ENCODE measurements at regions not wholly inside any gene's neighbourhood (a gene's known extent, or its start where the extent isn't known, plus 50 kb on each side); places are given as distances from the start of the nearest gene placed in this dataset.

DNA sequence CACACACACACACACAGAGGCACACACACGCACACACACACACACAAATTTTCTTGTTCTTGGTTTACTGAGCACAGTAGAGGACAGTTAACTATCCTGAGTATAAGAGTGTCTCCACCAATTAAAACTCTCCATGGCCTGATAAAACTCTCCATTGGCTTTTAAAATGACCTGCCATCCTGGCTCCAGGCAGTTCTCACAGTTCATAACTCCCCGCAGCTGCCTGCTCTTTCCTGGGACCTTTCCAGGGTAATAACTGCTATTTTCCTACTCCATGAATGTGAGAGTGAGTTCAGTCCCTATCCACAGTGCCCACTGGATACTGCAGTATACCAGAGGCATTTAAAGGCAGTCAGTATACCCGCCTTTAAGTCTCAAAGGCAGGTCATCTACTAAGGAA lies 351.5 kb downstream of the PLPP3 start:
- intact Hi-C loops (cut with DNase I), result no loop called here
- Histone ChIP-seq H3K27me3 (no peaks in the 10 kb centered on the region), H3K4me3 (no peak overlapping the region), H3K9me3 (no peaks in the 10 kb centered on the region), H3K4me1 (no peaks in the 10 kb centered on the region), H3K36me3 (replicated peaks in 1 of 2; ENCODE audit: insufficient read depth in 1 of 2, low read depth in 2 of 2) (no peaks in the 10 kb centered on the region), H3K27ac (no peak overlapping the region)
- DNase-seq (no peak), ATAC-seq (no peak)
- 67 to 82% methylated on average over 3 of the region's 3 CpGs for WGBS, 2 donors
- TF ChIP-seq POLR2A (IDR thresholded peaks at IDR 0.05) (no peak), CTCF (IDR thresholded peaks at IDR 0.05) (no peak)

DNA sequence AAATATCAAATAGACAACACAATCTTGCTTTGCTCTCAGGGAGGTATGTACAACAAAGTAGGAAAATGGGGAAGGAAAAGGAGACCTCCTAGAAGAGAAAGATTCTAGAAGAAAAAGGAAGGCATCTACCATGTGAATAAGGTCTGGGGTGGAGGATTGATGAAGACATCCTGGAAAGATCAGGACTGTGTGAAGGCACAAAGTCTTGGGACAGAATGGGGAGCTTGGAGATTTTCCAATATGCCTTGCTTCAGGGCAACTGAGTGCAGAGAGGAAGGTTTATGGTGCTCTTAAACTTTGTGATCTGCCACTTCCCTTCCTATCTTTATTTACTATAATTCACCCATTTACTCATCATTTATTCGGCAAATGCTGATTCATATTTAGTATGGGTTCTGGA lies 352.0 kb downstream of the PLPP3 start:
- Histone ChIP-seq H3K27me3 (no peaks in the 10 kb centered on the region), H3K4me3 (no peak overlapping the region), H3K27ac (no peak overlapping the region), H3K4me1 (no peaks in the 10 kb centered on the region), H3K9me3 (no peaks in the 10 kb centered on the region), H3K36me3 (replicated peaks in 1 of 2; ENCODE audit: insufficient read depth in 1 of 2, low read depth in 2 of 2) (no peaks in the 10 kb centered on the region)
- no peak for DNase-seq
- 96 to 100% methylated on average over 1 of the region's 1 CpG for WGBS, 2 donors
- intact Hi-C loops (cut with DNase I), result no loop called here
- no peak for ATAC-seq
- TF ChIP-seq CTCF (IDR thresholded peaks at IDR 0.05) (no peak), POLR2A (IDR thresholded peaks at IDR 0.05) (no peak)

GRCh38 chr1:56225964-56226815 lies 353.2 kb downstream of the PLPP3 start:
- no peak overlapping the region for H3K4me3 ChIP-seq
- no peak overlapping the region for H3K27ac ChIP-seq
- TF ChIP-seq CTCF (IDR thresholded peaks at IDR 0.05) (no peak), POLR2A (IDR thresholded peaks at IDR 0.05) (no peak)
- intact Hi-C loops (cut with DNase I), result no loop called here
- 41 to 54% methylated on average over 1 of the region's 1 CpG for WGBS, 2 donors
- no peak for DNase-seq
- H3K9me3 ChIP-seq, result no peaks in the 10 kb centered on the region
- H3K36me3 ChIP-seq (replicated peaks in 1 of 2; ENCODE audit: insufficient read depth in 1 of 2, low read depth in 2 of 2), result no peaks in the 10 kb centered on the region
- no peak for ATAC-seq
- no peaks in the 10 kb centered on the region for H3K27me3 ChIP-seq
- H3K4me1 ChIP-seq, result no peaks in the 10 kb centered on the region

DNA sequence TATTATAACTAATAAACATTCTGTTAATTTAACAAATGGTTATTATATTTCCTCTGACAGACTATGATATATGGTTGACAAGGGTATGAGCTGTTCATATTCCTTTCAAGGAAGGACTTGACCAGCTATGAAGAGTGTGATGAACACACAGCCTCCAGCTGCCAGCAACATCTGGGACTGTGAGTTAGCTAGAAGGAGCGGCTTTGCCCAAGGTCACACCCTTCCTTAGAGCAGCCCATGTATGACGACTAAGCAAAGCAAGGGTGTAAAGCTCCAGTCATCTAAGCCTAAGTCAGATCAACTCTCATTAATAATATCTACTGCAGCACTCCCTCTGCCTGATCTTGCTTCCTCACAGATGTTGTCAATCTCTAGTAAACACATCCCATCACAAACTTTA lies 355.4 kb downstream of the PLPP3 start:
- no peaks in the 10 kb centered on the region for H3K36me3 ChIP-seq (replicated peaks in 1 of 2; ENCODE audit: insufficient read depth in 1 of 2, low read depth in 2 of 2)
- intact Hi-C loops (cut with DNase I), result no loop called here
- no peak for DNase-seq
- H3K27me3 ChIP-seq, result no peaks in the 10 kb centered on the region
- 85 to 95% methylated on average over 2 of the region's 2 CpGs for WGBS, 2 donors
- no peak for TF ChIP-seq CTCF (IDR thresholded peaks at IDR 0.05)
- no peaks in the 10 kb centered on the region for H3K4me1 ChIP-seq
- no peak for ATAC-seq
- no peak overlapping the region for H3K27ac ChIP-seq
- no peaks in the 10 kb centered on the region for H3K9me3 ChIP-seq
- H3K4me3 ChIP-seq, result no peak overlapping the region

- H3K27me3 ChIP-seq, result no peaks in the 10 kb centered on the region
- H3K9me3 ChIP-seq, result no peaks in the 10 kb centered on the region
- no peak overlapping the region for H3K4me3 ChIP-seq
- no peak for TF ChIP-seq POLR2A (IDR thresholded peaks at IDR 0.05)
- no peak for TF ChIP-seq CTCF (IDR thresholded peaks at IDR 0.05)
- H3K4me1 ChIP-seq, result no peaks in the 10 kb centered on the region
- DNase-seq, result no peak
- intact Hi-C loops (cut with DNase I), result no loop called here
- ATAC-seq, result no peak
- no peaks in the 10 kb centered on the region for H3K36me3 ChIP-seq (replicated peaks in 1 of 2; ENCODE audit: insufficient read depth in 1 of 2, low read depth in 2 of 2)
- H3K27ac ChIP-seq, result no peak overlapping the region
Observed at GRCh38 chr1:56222914-56223540, 356.3 kb downstream of the PLPP3 start.
